HG02885 (cell line): ENCODE measurements at regions not wholly inside any gene's neighbourhood (a gene's known extent, or its start where the extent isn't known, plus 50 kb on each side); places are given as distances from the start of the nearest gene placed in this dataset.

Source experiments
- ATAC-seq: cut with Tn5 transposase; IDR thresholded peaks from one replicate; pipeline ENCODE4 v1.9.1; 2021; ENCODE audit warnings: mild to moderate bottlenecking; ENCODE audit not compliant: unreplicated experiment, poor library complexity

GRCh38 chr16:72298961-72299360, 127.0 kb upstream of the PMFBP1 start:
- no peak for ATAC-seq

- no peak for ATAC-seq
Measured at GRCh38 chr16:72295914-72296313, 124.0 kb upstream of the PMFBP1 start.

- no peak for ATAC-seq
Measured at GRCh38 chr16:72291531-72291981, 119.6 kb upstream of the PMFBP1 start.

- no peak for ATAC-seq
Measured at GRCh38 chr16:72291121-72291520, 119.2 kb upstream of the PMFBP1 start.

GRCh38 chr16:72287649-72288048, 115.7 kb upstream of the PMFBP1 start:
- ATAC-seq = no peak

- no peak for ATAC-seq
Measured at GRCh38 chr16:72286936-72287620, 115.1 kb upstream of the PMFBP1 start.

- no peak for ATAC-seq
Measured at GRCh38 chr16:72285728-72286127, 113.8 kb upstream of the PMFBP1 start.

GRCh38 chr16:72285324-72285723, 113.4 kb upstream of the PMFBP1 start:
- ATAC-seq = no peak

- no peak for ATAC-seq
Measured at GRCh38 chr16:72284042-72284789, 112.3 kb upstream of the PMFBP1 start.

- no peak for ATAC-seq
Measured at GRCh38 chr16:72282362-72282761, 110.4 kb upstream of the PMFBP1 start.

- no peak for ATAC-seq
Measured at GRCh38 chr16:72278301-72278700, 106.3 kb upstream of the PMFBP1 start.

GRCh38 chr16:72277749-72278148, 105.8 kb upstream of the PMFBP1 start:
- no peak for ATAC-seq

- no peak for ATAC-seq
Measured at GRCh38 chr16:72271699-72272240, 99.8 kb upstream of the PMFBP1 start.

- ATAC-seq = no peak
Measured at GRCh38 chr16:72270531-72270930, 98.6 kb upstream of the PMFBP1 start.

GRCh38 chr16:72266836-72267235, 94.9 kb upstream of the PMFBP1 start:
- no peak for ATAC-seq

- no peak for ATAC-seq
Measured at GRCh38 chr16:72264771-72265170, 92.8 kb upstream of the PMFBP1 start.

- no peak for ATAC-seq
Measured at GRCh38 chr16:72262711-72263110, 90.8 kb upstream of the PMFBP1 start.

- ATAC-seq = no peak
Measured at GRCh38 chr16:72261127-72261526, 89.2 kb upstream of the PMFBP1 start.

GRCh38 chr16:72256398-72257066, 84.6 kb upstream of the PMFBP1 start:
- ATAC-seq = no peak

GRCh38 chr16:72255786-72256185, 83.8 kb upstream of the PMFBP1 start:
- no peak for ATAC-seq

- no peak for ATAC-seq
Measured at GRCh38 chr16:72247821-72248253, 75.9 kb upstream of the PMFBP1 start.
